Coronary artery (tissue), 2 donors: ENCODE measurements at regions not wholly inside any gene's neighbourhood (a gene's known extent, or its start where the extent isn't known, plus 50 kb on each side); places are given as distances from the start of the nearest gene placed in this dataset.

ENCODE experiments used
- DNase-seq: peaks from one replicate; pipeline ENCODE4 v3.0.0-alpha.2; 2017; ENCODE audit warnings: low spot score
- H3K27ac ChIP-seq, 2 donors: fragments of 200-600 bp; sonication (generic); one replicate each; pipeline ENCODE4 v1.5.1; 2016 to 2019
- H3K4me3 ChIP-seq: fragments of 200-600 bp; sonication (generic); 2 replicates; pipeline ENCODE4 v1.5.1; 2016; ENCODE audit warnings: mild to moderate bottlenecking, moderate library complexity
- TF ChIP-seq, protein P1 (sequence below): fragments of 200-600 bp; sonication (generic); IDR thresholded peaks from one replicate; pipeline ENCODE4 v1.5.1; 2019; ENCODE audit warnings: antibody characterized with exemption

DNA sequence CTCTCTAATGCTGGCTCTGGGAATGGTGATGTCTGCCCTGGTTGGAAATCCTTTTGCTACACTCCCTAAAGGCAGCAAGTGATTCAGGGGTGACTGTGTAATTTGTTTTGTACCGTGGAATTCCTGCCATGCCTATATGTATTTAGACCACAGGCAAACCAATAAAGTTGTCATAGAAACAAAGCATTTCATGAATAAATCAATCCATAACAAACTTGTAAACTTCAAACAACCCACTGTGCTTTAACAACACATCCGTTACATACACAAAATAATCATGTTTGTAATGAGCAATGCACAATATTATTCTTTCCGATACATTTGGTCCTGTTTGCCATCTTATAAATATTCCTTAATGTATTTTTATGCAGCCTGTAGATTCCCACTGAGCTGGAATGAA lies 330.3 kb upstream of the SNX7 start:
- H3K4me3 ChIP-seq, result no peak overlapping the region
- DNase-seq, result no peak
- TF ChIP-seq, protein P1, sequence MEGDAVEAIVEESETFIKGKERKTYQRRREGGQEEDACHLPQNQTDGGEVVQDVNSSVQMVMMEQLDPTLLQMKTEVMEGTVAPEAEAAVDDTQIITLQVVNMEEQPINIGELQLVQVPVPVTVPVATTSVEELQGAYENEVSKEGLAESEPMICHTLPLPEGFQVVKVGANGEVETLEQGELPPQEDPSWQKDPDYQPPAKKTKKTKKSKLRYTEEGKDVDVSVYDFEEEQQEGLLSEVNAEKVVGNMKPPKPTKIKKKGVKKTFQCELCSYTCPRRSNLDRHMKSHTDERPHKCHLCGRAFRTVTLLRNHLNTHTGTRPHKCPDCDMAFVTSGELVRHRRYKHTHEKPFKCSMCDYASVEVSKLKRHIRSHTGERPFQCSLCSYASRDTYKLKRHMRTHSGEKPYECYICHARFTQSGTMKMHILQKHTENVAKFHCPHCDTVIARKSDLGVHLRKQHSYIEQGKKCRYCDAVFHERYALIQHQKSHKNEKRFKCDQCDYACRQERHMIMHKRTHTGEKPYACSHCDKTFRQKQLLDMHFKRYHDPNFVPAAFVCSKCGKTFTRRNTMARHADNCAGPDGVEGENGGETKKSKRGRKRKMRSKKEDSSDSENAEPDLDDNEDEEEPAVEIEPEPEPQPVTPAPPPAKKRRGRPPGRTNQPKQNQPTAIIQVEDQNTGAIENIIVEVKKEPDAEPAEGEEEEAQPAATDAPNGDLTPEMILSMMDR, result no peak
- no peak overlapping the region for H3K27ac ChIP-seq

DNA sequence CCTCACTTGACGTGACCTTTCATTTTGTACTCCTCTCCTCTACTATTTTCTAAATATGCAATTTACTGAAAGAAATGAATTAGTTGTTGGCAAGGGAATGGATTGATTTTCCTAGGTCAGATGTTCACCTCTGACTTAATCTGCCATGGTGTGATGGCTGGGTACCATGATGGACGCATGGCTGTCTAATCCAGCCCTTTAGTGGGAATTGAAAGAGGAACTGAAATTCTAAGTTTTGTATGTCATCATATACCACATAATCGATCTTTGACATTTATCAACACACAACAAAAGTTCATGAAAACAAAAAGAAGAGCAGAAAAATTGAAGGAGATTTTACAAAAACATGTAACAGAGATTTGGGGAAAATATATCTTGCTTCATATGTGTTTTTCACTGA lies 331.3 kb upstream of the SNX7 start:
- Histone ChIP-seq H3K4me3 (no peak overlapping the region), H3K27ac (no peak overlapping the region)
- DNase-seq, result no peak
- TF ChIP-seq, protein P1, result no peak

DNA sequence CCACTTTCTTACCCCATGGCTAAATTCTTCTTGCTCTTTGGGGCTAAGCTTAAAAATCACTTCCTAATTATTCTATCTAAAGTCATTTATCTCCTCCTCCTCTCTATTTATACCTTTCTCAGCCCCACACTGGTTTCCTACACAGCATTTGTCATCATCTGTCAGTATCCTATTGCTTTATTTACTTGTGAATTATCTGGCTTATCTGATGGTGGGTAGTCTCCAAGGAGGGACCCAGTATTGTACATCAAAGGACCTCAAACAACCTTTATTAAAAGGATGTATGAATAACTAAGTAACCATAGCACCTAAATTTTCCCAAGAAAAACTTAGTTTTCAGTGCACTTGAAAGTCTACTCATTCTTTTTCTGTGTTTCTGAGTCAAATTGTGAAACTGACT lies 332.7 kb upstream of the SNX7 start:
- H3K4me3 ChIP-seq, result no peak overlapping the region
- TF ChIP-seq, protein P1, result no peak

DNA sequence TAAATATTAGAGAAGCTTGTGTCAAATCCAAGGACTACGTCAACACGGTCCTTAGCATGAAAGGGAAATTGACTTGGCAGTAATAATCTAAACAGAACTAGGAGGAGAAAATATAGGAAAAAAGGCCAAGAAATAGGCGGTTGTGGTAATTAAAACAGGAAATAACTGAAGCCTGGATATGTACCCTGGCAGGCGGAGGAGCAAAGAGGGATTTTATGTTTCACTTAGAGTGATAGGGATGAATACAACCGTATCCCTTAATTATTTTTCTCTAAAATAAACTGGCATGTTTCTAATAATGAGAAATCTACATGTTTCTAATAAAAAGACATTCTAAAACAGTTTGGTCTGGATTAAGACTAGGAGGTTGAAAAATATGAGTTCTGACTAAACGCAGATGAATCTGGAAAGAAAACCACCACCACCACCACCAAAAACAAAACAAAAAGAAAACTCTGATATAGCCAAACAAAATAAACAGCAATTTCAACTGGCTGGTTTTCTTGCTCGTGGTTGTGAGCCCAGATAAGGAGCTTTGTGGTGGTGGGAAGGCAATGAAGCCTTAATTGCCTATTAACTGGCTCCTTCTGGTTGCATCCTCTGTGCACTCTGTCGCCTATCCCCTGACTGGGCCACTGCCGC lies 334.2 kb upstream of the SNX7 start:
- no peak for DNase-seq
- Histone ChIP-seq H3K4me3 (no peak overlapping the region), H3K27ac (peak overlapping the region; percentile 55 to 75)
- TF ChIP-seq, protein P1, result no peak

More for the DNA sequence above, 332.7 kb upstream of the SNX7 start:
- DNase-seq, result no peak
- H3K27ac ChIP-seq, result no peak overlapping the region

DNA sequence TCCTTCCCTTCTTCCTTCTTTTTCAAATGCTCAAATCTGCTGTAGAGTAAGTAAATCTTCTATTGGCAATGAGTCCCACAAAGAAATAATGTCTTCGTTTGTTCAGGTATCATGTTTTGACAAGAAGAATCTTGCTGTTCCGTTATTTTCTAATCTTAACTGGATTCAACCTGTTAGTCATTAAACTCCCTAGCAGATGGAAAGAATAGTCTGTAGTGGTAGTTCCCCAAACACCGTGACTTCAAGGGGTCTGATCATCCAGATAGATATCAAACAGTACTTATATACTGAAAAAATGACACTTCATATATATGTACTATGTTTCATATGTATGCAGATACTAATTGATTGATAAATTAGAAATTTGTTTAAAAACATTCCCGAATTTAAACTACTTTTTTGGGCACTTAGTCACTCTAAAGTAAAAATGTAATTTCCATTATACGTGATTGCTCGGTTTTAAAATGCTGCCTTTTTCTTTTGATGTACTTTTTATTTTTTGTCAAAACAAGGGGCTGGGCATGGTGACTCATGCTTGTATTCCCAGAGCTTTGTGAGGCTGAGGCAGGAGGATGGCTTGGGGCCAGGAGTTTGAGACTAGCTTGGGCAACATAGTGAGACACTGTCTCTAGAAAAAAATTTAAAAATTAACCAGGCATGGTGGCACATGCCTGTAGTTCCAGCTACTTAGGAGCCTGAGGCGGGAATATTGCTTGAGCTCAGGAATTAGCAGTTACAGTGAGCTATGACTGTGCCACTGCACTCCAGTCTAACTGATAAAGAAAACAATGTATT lies 335.7 kb upstream of the SNX7 start:
- peak overlapping the region in 1 of 2 donors; percentile 37 for H3K27ac ChIP-seq
- peak; percentile 87 for DNase-seq

DNA sequence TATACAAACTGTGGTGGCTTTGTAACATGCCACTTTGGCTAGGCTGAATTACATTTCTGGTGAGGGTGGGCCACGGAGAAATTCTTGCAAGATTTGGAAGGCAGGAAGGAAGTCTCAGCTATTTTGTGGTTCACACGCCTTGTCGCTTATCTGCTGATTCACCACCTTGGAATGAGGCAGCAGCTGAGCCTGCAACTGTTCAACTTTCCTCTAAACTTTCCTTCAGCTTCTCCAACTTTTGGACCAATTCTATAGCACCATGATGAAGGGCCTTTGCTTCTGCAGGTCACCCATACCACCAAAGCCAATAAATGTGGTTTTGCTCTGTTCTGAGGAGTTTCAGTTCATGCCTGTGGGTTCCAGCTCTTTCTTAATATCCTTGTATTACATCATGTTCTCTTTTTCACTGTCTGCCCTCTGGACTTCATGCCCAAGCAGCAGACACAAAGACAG lies 337.6 kb upstream of the SNX7 start:
- TF ChIP-seq, protein P1, result no peak
- DNase-seq, result peak; percentile 79
- H3K27ac ChIP-seq, result peak overlapping the region; percentile 50 to 76
- H3K4me3 ChIP-seq, result no peak overlapping the region

More for the DNA sequence above, 335.7 kb upstream of the SNX7 start:
- H3K4me3 ChIP-seq, result no peak overlapping the region
- TF ChIP-seq, protein P1, result no peak
